T-helper 1 cell (primary cell): ENCODE measurements at regions not wholly inside any gene's neighbourhood (a gene's known extent, or its start where the extent isn't known, plus 50 kb on each side); places are given as distances from the start of the nearest gene placed in this dataset.
"Not testable (repeated sequence)": the region's sequence is repeated elsewhere in the genome, so short reads cannot be mapped to it uniquely, and the experiment has no call there.

Experiments used
- DNase-seq, 5 donors: peaks; one replicate each; pipeline ENCODE4 v3.0.0-alpha.2; 2012 to 2020

DNA sequence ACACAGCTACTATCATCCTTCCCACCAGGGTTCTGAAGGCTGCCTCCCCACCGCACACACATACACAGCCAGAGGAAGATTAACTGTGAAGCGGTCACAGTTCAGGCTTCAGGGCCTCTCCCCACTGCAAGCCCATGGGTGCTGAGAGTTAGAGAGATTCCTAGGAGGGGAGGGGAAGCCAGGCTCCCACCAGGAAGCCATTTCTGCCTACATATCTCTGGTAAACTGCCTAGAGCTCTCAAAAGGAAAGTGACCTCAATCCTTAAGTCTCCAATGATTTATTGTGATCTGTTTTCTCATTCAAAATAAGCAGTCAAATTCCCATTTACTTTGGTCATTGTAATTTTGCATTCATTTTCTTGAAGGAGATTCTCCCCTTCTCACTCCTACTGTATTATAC is 141.0 kb upstream of the BNIP2 start:
- no peak for DNase-seq

DNA sequence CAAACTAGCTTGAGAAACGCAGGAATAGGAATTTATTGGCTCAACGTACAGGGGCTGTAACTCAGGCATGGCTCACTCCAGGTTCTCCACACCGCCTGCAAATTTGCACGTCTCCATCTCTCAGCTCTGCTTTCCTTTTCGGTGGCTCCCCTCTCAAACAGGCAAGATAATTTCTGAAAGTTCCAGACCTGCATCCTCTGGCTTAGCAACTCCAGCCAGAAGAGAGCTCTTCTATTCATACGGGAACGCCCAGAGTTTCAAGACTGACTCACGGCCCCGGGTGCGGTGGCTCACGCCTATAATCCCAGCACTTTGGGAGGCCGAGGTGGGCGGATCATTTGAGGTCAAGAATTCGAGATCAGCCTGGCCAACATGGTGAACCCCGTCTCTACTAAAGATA is 139.7 kb upstream of the BNIP2 start:
- no peak for DNase-seq

DNA sequence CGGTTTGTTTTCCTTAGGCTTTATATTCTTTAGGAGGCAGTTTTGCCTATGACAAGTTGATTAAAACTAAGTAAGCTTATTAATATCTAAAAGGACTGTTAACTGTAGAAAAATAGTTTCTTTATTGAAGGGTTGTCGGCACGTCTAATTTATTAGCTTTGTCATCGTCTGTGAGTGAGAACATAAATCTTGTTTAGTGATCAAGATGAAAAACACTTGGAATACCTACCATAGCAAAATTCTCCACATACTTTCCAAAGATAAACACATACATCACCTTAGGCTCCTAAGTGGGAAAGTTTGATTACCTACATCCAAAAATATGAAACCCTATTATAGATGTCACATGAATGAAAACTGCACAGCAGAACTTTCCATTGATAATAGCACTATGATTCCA is 139.1 kb upstream of the BNIP2 start:
- DNase-seq, result no peak

DNA sequence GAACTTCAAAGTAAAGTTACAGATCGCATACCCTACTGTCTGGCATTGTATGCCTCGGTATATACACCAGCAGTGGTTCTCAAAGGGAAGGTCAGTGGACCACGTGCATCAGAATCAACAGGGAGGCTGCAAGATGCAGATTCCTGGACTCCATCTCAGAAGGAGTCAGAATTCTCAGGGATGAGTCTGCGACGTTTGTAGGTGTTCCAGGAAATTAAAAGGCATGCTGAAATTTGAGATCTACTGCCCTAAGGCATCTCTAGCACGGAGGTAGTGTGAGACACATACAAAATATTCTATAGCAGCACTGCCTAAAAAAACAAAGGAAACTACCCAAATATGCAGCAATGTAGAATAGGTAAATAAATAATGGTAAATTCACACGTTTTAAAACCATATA is 136.8 kb upstream of the BNIP2 start:
- DNase-seq, result no peak

DNA sequence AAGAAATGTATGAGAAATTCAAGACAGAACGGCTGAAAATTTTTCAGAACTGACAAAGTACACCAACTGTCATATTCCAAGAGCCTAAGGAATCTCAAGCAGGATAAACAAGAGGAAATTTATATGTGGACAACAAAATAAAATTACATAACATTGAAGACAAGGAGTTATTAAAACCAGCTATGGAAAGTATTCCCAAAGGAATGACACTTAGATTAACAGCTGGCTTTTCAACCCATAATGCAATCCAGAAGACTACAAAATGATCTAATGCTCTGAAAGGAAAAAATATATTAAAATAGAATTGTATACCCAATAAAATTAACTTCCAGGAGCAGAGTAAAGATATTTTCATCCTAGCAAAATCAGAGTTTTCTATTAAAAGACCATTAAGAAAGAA is 132.2 kb upstream of the BNIP2 start:
- no peak for DNase-seq

DNA sequence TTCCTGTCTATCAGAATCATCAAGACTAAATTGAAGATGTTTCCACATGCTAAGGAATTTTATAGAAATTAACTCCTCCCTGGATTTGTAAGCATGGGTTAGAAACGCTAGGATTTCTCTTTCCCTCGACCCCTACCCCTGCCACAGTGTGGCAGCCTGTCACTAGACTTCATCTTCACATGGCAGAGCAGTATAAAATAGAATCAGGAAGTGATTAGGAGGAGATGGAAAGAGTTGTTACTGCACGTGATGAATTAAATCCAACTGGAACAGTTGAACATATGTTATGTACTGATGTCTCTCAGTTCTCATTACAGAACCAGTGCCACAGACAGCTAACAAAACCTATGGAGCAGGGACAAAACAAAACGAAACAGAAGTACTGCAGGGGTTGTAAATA is 130.0 kb upstream of the BNIP2 start:
- no peak for DNase-seq

DNA sequence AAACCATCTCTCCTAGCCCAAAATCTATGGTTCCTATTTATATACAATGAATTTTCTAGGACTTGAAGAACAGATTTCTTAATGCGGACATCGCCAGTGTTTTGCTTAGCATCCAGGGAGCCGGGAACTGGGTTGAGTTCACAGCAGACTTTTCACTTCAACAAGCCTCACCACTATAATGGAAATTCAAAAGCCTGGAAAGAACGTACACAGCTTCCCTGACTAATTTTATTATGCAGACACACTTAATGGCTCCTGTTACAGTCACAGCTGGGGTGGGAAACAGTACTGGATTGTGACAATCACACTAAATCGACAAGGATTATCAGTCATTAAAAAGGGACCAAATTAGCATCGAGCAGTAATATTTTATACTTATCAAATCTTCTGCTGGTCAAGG is 129.2 kb upstream of the BNIP2 start:
- no peak for DNase-seq

DNA sequence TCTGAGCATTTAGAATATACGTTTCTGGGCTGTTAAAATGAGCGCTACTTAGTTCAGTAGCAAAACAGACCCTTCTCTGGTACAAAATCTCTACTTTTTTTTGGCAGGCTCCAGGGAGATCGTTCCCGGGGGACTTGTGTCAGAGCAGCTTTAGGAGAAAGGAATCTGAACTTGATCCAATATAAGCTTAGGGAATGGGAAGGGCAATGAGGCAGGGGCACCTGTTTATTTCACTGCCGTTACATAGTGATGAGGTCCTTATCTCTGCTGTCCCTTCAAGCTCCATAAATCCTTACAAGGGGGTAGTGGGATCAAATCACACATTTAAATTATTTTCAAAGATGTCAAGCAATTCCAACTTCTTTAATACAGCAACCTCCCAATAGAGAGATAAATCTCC is 128.7 kb upstream of the BNIP2 start:
- no peak for DNase-seq

DNA sequence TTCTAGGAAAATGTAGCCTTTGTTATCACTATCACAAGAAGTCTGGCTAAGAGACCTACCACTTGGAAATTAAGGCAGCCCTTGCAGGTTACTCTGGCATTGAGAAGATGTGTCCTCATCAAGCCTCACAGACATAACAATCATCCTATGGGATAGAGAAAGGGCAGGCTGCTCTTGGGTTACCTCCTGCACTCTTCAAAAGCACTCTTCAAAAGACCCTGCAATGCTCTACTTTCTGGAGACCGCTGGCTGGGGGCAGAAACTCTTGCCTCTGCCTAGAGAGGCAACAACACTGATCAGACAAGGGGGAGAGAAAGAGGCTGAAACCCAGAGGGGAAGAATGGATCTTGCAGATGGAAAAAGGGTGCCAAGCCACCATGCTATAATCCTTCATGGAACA is 127.9 kb upstream of the BNIP2 start:
- no peak for DNase-seq

DNA sequence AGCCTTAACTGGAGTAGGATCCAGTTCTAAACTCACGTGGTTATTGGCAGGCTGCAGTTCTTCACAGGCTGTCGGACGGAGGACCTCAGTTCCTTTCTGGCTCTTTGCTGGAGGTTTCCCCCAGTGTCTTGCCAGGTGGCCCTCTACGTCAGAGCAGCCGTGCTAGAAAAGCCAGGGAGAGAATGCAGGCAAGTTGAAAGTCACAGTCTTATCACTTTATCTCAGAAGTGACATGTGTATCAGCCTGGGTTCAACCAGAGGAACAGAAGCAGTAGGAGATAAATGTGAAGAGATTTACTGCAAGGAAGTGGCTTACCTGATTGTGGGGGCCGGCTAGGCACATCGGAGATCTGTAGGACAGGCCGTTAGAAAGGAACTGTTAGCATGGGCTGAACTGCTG is 125.3 kb upstream of the BNIP2 start:
- peak in 2 of 5 donors; percentile 22 to 40 for DNase-seq

DNA sequence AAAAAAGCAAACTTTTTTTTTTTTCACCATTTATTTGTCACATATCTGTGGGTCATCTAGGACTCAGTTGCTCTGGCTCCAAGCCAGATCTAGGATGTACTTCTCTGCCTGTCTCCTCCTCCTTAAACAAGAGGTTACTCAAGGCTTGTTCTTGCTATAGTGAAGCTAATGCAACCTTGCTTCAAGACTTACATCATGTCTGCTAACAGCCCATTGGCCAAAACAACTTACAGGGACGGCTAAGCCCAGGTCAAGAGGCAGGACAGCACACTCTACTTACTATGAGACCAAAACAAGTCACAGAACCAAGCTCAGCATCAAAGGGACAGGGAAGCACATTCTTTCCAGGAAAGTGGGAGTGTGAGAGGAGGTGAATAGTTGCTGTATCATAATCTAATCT is 123.8 kb upstream of the BNIP2 start:
- no peak for DNase-seq

DNA sequence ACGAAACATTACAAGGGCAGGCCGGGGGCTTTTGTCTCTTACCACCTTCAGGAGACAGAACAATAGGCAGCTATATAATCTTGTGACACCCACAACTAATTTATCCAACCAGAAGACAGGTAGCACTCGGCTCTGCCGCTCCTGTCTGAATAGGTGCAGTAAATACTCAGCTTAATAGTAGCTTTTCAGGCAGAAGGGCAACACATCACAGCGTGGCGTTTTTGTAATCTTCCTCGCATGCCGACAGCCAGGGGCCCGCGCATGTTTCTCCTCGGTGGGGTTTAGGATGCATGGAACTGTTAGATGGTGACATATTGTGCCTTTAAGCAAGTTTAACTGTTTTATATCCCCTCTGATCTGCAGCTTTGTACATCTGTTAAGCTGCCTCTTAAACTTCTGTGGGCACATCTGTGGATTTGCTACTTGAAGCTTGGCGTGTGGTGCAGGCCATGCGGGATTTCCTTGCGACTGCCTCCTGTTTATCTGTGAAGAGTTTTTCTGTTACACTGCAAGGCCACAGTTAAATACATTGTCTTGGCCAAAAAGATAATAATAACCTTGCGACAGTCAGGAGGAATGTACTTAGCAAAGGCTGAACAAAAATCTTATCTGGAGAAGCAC is 123.2 kb upstream of the BNIP2 start:
- no peak for DNase-seq

DNA sequence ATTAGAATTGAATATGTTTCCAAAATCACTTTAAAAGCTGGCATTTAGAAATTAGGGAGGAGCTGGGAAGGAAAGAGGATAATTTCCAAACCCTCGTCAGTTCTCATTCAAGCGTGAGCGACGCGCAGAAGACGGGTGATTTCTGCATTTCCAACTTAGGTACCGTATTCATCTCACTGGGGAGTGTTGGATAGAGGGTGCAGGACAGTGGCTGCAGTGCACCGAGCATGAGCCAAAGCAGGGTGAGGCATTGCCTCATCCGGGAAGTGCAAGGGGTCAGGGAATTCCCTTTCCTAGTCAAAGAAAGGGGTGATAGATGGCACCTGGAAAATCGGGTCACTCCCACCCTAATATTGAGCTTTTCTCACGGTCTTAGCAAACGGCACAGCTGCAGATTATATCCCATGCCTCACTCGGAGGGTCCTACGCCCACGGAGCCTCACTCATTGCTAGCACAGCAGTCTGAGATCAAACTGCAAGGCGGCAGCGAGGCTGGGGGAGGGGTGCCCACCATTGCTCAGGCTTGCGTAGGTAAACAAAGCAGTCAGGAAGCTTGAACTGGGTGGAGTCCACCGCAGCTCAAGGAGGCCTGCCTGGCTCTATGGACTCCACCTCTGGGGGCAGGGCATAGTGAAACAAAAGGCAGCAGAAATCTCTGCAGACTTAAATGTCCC is 114.3 kb upstream of the BNIP2 start:
- DNase-seq, result peak; percentile 39 to 92 (median 66)

DNA sequence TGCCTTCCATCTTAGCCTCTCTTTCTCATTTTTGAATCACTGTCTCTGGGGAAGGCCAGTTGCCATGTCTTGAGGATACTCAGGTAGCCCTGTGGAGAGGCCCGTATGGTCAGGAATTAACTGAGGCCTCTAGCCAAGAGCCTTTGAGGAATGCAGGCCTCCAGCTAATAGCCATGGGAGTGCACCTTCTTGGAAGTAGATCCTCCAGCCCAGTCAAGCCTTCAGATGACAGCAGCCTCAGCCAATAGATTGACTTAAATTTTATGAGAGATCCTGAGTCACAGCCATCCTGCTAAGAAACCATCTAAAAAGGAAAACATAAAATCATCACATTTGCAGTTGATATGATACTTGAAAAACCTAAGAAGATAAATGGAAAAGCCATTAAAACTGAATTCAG is 112.5 kb upstream of the BNIP2 start:
- DNase-seq, result no peak

DNA sequence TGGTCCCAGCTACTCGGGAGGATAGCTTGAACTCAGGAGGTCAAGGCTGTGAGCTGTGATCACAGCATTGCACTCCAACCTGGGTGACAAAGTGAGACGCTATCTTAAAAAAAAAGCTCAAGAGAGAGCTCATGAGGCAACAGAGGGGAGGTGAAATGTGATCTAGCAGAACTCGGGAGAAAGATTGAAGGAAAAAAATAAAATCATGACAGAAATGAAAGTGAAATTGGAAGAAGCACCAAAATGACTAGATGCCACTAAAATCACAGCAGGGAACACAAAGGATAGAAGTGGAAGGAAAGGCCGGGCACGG is 109.4 kb upstream of the BNIP2 start:
- DNase-seq, result peak in 1 of 5 donors; percentile 34

DNA sequence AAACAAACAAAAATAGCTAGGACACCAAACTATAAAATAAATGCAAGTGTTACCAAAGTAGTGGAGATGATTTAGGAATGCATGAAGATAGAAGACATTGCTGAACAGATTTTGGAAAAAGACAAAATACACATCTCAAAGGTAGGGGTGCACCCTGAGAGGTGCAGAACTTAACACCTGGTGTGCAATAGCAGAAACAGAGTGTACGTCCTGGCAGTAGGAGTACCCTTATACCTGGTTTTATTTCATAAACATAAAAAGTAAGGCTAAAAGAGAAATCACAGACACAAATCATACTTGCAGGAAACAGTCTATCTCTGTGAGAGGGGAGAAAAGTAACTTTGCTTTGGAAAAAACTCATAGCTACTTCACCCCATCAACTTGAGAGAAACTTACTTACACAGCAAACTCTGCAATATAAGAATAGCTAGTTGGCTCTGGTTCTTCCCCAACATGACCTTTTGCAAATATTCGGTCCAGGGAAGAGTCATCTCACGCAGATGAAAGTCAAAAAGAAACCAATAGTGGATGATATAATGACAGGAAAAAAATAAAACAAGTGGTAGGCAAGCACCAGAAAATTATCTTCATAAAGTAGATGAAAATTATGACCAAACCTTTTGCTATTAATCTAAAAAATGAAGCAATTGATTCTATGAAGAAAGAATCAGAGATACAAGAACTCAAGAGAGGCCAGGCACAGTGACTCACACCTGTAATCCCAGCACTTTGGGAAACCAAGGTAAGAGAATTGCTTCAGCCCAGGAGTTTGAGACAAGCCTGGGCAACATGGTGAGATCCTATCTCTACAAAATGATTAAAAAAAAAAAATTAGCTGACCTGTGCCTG is 108.9 kb upstream of the BNIP2 start:
- DNase-seq, result peak in 1 of 5 donors; percentile 65

DNA sequence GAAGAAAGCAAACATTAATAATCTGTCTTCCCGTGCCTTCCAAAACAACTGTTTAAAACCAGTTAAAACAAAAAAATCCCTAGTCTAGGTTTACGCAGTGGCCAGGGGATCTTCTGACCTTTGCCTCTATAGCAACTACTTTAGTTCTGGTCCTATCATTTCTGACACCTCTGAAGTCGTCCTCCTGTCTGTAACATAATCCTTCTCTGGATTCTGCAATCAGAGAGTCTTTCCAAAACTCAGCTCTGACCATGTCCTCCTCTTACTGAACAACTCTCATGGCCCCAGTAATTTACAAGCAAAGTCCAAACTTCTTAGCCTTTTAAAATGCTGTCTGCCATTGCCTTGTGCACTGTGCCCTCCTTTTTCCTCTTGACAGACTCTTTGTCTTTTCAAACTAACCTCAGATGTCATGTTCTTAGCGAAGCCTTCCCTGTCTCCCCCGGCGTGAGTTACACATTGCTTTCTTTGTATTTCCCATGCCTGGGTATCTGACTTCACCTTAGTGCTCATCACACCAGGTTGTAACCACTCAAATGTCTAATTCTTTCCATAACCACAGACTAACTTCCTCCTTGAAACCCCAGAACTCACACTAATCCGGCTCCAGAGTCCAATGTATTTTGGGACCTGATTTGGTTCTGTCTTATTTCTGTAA is 105.2 kb upstream of the BNIP2 start:
- DNase-seq, result no peak

DNA sequence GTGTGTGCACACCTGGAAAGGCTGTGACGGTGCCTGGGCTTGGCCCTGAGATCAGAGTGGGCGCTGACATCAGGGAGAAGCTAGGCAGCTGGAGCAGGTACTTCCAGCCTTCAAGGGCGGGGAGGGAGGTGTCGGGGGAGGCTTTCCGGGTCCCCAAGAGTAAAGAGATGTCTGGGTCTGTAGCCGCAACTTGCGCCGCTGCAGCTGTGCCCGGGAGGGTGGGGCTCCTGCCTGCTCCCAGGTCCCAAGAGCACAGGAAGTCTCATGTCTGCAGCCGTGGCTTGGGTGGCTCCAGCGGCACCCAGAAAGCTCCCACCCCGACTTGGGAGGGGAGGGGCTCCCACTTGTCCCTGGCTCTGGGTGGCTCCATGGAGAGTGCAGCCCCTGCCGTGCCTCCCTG is 103.2 kb upstream of the BNIP2 start:
- DNase-seq, result peak; percentile 12 to 47 (median 26)

DNA sequence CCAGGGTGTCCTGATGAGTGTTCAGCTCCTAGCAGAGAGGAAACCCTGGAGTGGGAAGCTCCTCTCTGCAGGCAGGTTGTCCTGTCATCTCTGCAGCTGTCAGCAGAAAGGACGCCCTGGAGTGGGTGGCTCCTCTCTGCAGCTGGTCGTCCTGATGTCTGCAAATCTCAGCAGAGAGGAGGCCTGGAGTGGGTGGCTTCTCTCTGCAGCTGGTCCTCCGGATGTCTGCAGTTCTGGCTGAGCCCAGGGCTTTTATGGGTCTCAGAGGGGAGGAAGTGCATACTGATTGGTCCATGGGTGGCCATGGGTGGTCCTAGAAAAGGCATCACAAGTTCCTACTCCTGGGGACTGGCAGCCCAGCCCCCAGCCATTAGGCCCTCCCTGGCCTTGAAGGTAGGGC is 102.6 kb upstream of the BNIP2 start:
- DNase-seq, result no peak

DNA sequence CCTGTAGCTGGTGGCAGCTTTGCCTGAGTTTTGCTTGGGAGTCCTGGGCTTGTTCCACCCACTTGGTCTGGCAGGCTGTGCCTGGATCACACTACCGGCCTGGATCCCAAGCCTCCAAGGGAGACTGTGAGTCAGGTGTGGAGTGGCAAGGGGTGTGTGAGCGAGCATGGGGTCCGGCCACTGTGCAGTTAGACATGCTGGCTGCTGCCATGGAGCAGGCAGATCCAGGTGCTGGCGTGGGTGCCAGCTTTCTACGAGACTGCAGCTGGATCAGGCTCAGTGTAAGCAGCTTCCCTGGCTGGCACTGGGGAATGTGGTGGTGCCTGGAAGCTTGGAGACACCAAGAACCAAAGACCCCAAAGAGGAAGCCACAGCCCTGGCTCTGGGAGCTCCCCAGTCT is 102.0 kb upstream of the BNIP2 start:
- DNase-seq, result no peak

DNA sequence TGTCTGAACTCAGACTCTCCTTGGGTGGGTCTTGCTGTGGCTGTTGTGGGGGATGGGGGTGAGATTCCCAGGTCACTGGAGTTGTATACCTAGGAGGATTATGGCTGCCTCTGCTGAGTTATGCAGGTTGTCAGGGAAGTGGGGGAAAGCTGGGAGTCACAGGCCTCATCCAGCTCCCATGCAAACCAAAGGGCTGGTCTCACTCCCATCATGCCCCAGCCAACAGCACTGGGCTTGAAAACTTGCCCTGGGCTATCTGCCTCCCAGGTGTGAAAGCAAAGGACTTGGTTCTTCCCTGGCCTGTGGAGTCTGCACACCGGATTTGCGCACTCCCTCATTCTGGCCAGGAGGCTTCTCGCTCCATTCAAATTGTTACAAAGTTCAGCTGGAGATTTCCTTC is 97.3 kb upstream of the BNIP2 start:
- not testable (repeated sequence) for DNase-seq

DNA sequence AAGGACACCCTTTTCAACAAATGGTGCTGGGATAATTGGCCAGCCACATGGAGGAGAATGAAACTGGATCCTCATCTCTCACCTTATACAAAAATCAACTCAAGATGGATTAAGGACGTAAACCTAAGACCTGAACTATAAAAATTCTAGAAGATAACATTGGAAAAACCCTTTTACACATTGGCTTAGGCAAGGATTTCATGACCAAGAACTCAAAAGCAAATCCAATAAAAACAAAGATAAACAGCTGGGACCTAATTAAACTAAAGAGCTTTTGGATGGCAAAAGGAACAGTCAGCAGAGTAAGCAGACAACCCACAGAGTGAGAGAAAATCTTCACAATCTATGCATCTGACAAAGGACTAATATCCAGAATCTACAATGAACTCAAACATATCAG is 96.9 kb upstream of the BNIP2 start:
- DNase-seq, result not testable (repeated sequence)

DNA sequence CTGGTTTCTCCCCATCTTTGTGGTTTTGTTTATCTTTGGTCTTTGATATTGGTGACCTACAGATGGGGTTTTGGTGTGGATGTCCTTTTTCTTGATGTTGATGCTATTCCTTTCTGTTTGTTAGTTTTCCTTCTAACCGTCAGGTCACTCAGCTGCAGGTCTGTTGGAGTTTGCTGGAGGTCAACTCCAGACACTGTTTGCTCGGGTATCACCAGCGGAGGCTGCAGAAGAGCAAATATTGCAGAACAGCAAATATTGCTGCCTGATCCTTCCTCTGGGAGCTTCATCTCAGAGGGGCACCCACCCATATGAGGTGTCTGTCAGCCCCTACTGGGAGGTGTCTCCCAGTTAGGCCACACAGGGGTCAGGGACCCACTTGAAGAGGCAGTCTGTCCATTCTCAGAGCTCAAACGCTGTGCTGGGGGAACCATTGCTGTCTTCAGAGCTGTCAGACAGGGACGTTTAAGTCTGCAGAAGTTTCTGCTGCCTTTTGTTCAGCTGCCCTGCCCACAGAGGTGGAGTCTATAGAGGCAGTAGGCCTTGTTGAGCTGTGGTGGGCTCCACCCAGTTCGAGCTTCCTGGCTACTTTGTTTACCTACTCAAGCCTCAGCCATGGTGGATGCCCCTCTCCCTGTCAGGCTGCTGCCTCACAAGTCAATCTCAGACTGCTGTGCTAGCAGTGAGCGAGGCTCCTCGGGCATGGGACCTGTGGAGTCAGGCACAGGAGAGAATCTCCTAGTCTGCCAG is 94.8 kb upstream of the BNIP2 start:
- DNase-seq, result not testable (repeated sequence)
